HUES64 (cell line): ENCODE measurements at regions not wholly inside any gene's neighbourhood (a gene's known extent, or its start where the extent isn't known, plus 50 kb on each side); places are given as distances from the start of the nearest gene placed in this dataset.
"Not testable (repeated sequence)": the region's sequence is repeated elsewhere in the genome, so short reads cannot be mapped to it uniquely, and the experiment has no call there.

ENCODE experiments used
- H3K27ac ChIP-seq: 2 replicates; pipeline ENCODE4 v1.7.0; 2013; ENCODE audit warnings: low read depth, low read length, inconsistent platforms
- H3K27me3 ChIP-seq: 2 replicates; pipeline ENCODE4 v1.6.1; 2013; ENCODE audit warnings: mild to moderate bottlenecking, low read length; ENCODE audit not compliant: insufficient read depth
- H3K36me3 ChIP-seq: 2 replicates; pipeline ENCODE4 v1.6.1; 2013; ENCODE audit warnings: mild to moderate bottlenecking, low read length; ENCODE audit not compliant: insufficient read depth
- H3K4me1 ChIP-seq: 2 replicates; pipeline ENCODE4 v1.6.1; 2013; ENCODE audit warnings: mild to moderate bottlenecking, low read length, moderate library complexity; ENCODE audit not compliant: insufficient read depth
- H3K4me3 ChIP-seq: 2 replicates; pipeline ENCODE4 v1.5.1; 2013; ENCODE audit warnings: mild to moderate bottlenecking, low read length, moderate library complexity
- H3K9ac ChIP-seq: 2 replicates; pipeline ENCODE4 v1.6.1; 2013; ENCODE audit warnings: mild to moderate bottlenecking, low read depth, low read length
- H3K9me3 ChIP-seq: 2 replicates; pipeline ENCODE4 v1.6.1; 2013; ENCODE audit warnings: low read depth, low read length; ENCODE audit not compliant: insufficient read depth
- WGBS: fragments of 150-250, 120-280 bp; methylation state at CpG from one replicate; pipeline ENCODE4 v1.1.7; 2013; ENCODE audit warnings: missing lambda C conversion rate; 5-methylcytosine and 5-hydroxymethylcytosine counted together

DNA sequence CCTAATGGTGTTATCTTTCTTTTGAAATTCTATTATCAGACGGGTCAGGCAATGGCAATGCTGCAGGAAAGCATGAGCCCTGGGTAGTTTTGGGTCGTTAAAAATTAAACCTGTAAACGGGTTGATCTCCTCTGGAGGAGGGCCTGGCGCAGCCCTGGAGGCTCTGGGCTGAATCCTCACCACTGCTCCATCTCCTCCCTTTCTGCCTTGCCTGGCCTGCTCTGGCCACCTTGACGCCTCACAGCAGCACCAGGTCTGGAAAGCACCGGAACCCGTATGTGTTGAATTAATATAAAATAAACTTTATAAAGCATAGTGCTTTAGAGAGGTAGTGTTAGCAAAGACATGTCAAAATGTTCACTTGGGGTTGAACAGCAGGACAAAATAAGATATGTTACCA, 316.1 kb downstream of the LNPK start:
- no peaks in the 10 kb centered on the region for H3K4me1 ChIP-seq
- H3K4me3 ChIP-seq: no peak overlapping the region
- no peak overlapping the region for H3K9ac ChIP-seq
- 89% methylated on average over 5 of the region's 7 CpGs for WGBS
- no peaks in the 10 kb centered on the region for H3K9me3 ChIP-seq
- no peaks in the 10 kb centered on the region for H3K36me3 ChIP-seq
- no peaks in the 10 kb centered on the region for H3K27me3 ChIP-seq
- H3K27ac ChIP-seq: no peak overlapping the region

- Histone ChIP-seq H3K27me3 (no peaks in the 10 kb centered on the region), H3K36me3 (no peaks in the 10 kb centered on the region), H3K9me3 (no peaks in the 10 kb centered on the region), H3K4me1 (no peaks in the 10 kb centered on the region), H3K9ac (no peak overlapping the region), H3K27ac (no peak overlapping the region), H3K4me3 (no peak overlapping the region)
- WGBS: 49% methylated on average over 4 of the region's 4 CpGs
Measured at GRCh38 chr2:175684466-175684865, 317.6 kb downstream of the LNPK start.

GRCh38 chr2:175679728-175680127, 322.3 kb downstream of the LNPK start:
- WGBS: 85% methylated on average over 2 of the region's 2 CpGs
- Histone ChIP-seq H3K27ac (no peak overlapping the region), H3K4me1 (no peaks in the 10 kb centered on the region), H3K4me3 (no peak overlapping the region), H3K27me3 (no peaks in the 10 kb centered on the region), H3K9ac (no peak overlapping the region), H3K36me3 (no peaks in the 10 kb centered on the region), H3K9me3 (no peaks in the 10 kb centered on the region)

GRCh38 chr2:175679231-175679630, 322.8 kb downstream of the LNPK start:
- H3K9ac ChIP-seq: no peak overlapping the region
- no peak overlapping the region for H3K27ac ChIP-seq
- H3K27me3 ChIP-seq: no peaks in the 10 kb centered on the region
- no peaks in the 10 kb centered on the region for H3K9me3 ChIP-seq
- no peaks in the 10 kb centered on the region for H3K36me3 ChIP-seq
- no peak overlapping the region for H3K4me3 ChIP-seq
- WGBS: 91% methylated on average over 3 of the region's 4 CpGs
- H3K4me1 ChIP-seq: no peaks in the 10 kb centered on the region

DNA sequence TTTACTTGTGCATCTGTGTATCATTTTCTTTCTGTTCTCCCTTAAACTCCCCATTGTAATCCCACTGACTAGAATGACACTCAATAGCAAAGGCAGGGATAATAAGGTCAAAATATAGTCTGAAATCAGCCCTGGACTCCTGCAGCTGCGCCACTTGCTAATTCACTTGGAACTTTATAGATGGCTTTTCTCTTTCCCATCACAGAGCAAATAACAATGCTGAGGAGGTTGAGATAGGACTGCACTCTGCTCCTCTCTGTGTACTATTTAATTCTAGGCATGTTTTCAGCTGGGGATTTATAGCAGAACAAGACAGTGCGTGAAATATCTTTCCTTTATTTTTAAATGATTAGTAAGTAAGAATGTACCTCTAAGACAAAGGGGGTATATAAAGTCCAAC, 324.2 kb downstream of the LNPK start:
- 100% methylated on average over 1 of the region's 2 CpGs for WGBS
- Histone ChIP-seq H3K9me3 (no peaks in the 10 kb centered on the region), H3K4me1 (no peaks in the 10 kb centered on the region), H3K27me3 (no peaks in the 10 kb centered on the region), H3K36me3 (no peaks in the 10 kb centered on the region), H3K27ac (no peak overlapping the region), H3K9ac (no peak overlapping the region), H3K4me3 (no peak overlapping the region)

GRCh38 chr2:175676813-175677212, 325.3 kb downstream of the LNPK start:
- no peaks in the 10 kb centered on the region for H3K36me3 ChIP-seq
- WGBS: 100% methylated on average over 3 of the region's 3 CpGs
- no peaks in the 10 kb centered on the region for H3K27me3 ChIP-seq

DNA sequence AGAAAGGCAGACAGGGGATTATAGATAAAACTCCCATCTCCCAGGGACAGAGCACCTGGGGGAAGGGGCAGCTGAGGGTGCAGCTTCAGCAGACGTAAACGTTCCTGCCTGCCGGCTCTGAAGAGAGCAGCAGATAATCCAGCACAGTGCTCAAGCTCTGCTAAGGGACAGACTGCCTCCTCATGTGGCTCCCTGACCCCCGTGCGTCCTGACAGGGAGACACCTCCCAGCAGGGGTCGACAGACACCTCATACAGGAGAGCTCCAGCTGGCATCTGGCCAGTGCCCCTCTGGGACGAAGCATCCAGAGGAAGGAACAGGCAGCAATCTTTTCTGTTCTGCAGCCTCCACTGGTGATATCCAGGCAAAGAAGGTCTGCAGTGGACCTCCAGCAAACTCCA, 333.3 kb downstream of the LNPK start:
- H3K9me3 ChIP-seq, H3K27ac ChIP-seq, H3K4me3 ChIP-seq, H3K4me1 ChIP-seq, H3K27me3 ChIP-seq, H3K9ac ChIP-seq, H3K36me3 ChIP-seq: not testable (repeated sequence)
- 93% methylated on average over 7 of the region's 7 CpGs for WGBS

More at GRCh38 chr2:175676813-175677212, 325.3 kb downstream of the LNPK start:
- Histone ChIP-seq H3K27ac (no peak overlapping the region), H3K4me1 (no peaks in the 10 kb centered on the region), H3K9ac (no peak overlapping the region), H3K9me3 (no peaks in the 10 kb centered on the region), H3K4me3 (no peak overlapping the region)

DNA sequence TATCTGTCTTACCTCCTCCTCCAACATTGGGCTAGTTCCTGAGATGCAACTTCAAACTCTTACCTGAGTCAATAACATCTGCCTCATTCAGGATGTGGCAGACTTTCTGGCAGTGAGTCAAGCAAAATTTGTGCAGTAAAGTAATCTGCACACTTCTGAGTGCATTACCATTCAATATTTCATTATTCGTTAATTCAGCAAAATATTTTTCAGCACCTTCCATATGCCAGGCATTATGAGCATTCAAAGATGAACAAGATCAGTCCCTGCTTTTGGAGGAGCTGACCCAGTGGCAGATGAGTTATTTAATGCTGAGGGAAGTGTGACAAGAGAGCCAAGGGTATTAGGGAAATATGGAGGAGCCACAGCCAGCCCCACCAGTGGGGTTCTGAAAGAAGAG, 339.7 kb downstream of the LNPK start:
- Histone ChIP-seq H3K27ac (no peak overlapping the region), H3K4me3 (no peak overlapping the region), H3K9me3 (no peaks in the 10 kb centered on the region), H3K4me1 (no peaks in the 10 kb centered on the region), H3K27me3 (no peaks in the 10 kb centered on the region), H3K9ac (no peak overlapping the region), H3K36me3 (no peaks in the 10 kb centered on the region)
- 93% methylated on average over 1 of the region's 1 CpG for WGBS

DNA sequence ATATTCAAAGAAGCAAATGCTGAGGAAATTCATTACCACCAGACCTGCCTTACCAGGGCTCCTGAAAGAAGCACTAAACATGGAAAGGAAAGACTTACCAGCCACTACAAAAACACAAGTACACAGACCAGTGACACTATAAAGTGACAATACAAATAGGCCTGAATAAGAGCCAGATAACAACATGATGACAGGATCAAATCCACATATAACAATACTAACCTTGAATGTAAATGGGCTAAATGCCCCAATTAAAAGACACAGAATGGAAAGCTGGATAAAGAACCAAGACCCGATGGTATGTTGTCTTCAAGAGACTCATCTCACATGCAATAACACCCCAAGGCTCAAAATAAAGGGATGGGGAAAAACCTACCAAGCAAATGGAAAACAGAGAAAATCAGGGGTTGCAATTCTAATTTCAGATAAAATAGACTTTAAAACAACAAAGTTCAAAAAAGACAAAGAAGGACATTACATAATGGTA, 353.4 kb downstream of the LNPK start:
- 100% methylated on average over 1 of the region's 1 CpG for WGBS
- H3K4me1 ChIP-seq: no peaks in the 10 kb centered on the region
- no peak overlapping the region for H3K9ac ChIP-seq
- H3K36me3 ChIP-seq: no peaks in the 10 kb centered on the region
- H3K4me3 ChIP-seq: no peak overlapping the region
- no peaks in the 10 kb centered on the region for H3K27me3 ChIP-seq
- peaks cover 8% of the 10 kb centered on the region for H3K9me3 ChIP-seq
- H3K27ac ChIP-seq: no peak overlapping the region

DNA sequence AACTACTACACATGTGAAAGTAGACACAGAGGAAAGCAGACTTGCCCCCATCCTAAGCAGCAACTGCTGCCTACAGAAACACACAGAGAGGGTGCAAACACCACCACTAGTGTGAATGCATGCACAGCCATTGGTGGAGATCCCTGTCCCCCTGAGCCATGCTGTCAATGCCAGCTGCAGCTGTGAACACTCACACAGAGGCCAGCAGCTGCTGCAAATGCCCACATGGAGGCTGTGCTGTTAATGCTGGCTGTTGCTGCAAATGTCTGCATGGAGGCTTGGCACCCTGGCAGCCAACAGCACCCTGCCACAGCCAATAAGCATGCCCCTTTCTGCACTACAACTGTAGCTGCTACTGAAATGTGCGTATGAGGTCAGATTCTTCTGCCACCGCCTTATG, 355.0 kb downstream of the LNPK start:
- no peaks in the 10 kb centered on the region for H3K36me3 ChIP-seq
- H3K4me3 ChIP-seq: no peak overlapping the region
- H3K27me3 ChIP-seq: no peaks in the 10 kb centered on the region
- peaks cover 8% of the 10 kb centered on the region for H3K9me3 ChIP-seq
- no peaks in the 10 kb centered on the region for H3K4me1 ChIP-seq
- H3K27ac ChIP-seq: no peak overlapping the region
- WGBS: 92% methylated on average over 2 of the region's 2 CpGs
- H3K9ac ChIP-seq: no peak overlapping the region

DNA sequence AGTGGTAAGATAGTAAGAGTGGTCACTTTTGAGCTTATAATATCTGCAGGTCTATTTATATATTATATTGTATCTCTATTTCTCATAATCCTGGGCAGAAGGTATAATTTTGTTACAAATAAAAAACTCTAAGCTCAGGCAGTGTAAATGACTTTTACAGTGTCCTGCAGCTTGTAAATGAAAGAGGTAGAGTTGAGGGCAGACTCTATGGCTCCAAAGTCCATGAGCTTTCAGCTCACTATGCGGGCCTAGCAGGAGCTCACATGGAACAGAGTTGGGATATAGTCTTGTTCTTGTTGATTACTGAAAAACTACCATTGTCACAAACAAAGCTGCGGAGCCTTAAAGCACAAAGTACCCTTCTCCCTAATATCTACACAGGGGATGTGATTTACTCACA, 361.4 kb downstream of the LNPK start:
- Histone ChIP-seq H3K4me1 (no peaks in the 10 kb centered on the region), H3K9me3 (no peaks in the 10 kb centered on the region), H3K4me3 (no peak overlapping the region), H3K9ac (no peak overlapping the region), H3K27ac (no peak overlapping the region), H3K27me3 (no peaks in the 10 kb centered on the region), H3K36me3 (no peaks in the 10 kb centered on the region)
- 96% methylated on average over 2 of the region's 2 CpGs for WGBS

- Histone ChIP-seq H3K36me3 (no peaks in the 10 kb centered on the region), H3K9me3 (0 out of 2 replicates have a peak, but pooled peaks cover 3% of the 10 kb centered on the region), H3K9ac (no peak overlapping the region), H3K27ac (no peak overlapping the region), H3K27me3 (no peaks in the 10 kb centered on the region), H3K4me3 (no peak overlapping the region), H3K4me1 (no peaks in the 10 kb centered on the region)
- 84% methylated on average over 2 of the region's 2 CpGs for WGBS
Measured at GRCh38 chr2:175633227-175633626, 368.8 kb downstream of the LNPK start.
